ENCODE measurements at regions not wholly inside any gene's neighbourhood (a gene's known extent, or its start where the extent isn't known, plus 50 kb on each side); places are given as distances from the start of the nearest gene placed in this dataset.

- no peak for TF ChIP-seq CTCF (IDR thresholded peaks at IDR 0.05; ENCODE audit: control extremely low read depth, extremely low read depth)
- Histone ChIP-seq H3K4me3 (no peak overlapping the region), H3K9ac (ENCODE audit: insufficient read depth in 1 of 2, low read length in 2 of 2) (no peak overlapping the region), H3K36me3 (ENCODE audit: control insufficient read depth in 4 of 4, insufficient read depth in 4 of 4, low read length in 4 of 4) (no peaks in the 10 kb centered on the region), H3K27me3 (ENCODE audit: control insufficient read depth in 3 of 3, insufficient read depth in 3 of 3, low read length in 2 of 3) (no peaks in the 10 kb centered on the region), H3K4me1 (ENCODE audit: control insufficient read depth in 5 of 5, insufficient read depth in 5 of 5, low read length in 5 of 5) (peaks cover 0 to 12% (median 0%) of the 10 kb centered on the region in 5 donors), H3K9me3 (ENCODE audit: control insufficient read depth in 4 of 4, insufficient read depth in 3 of 4, low read length in 3 of 4) (no peaks in the 10 kb centered on the region), H3K27ac (ENCODE audit: low read depth in 1 of 2, low read length in 1 of 2) (no peak overlapping the region)
- ATAC-seq (ENCODE audit: insufficient read depth, low FRiP score) (no peak), DNase-seq (no peak)
- WGBS, 2 donors: 77 to 84% methylated on average over 4 of the region's 4 CpGs
Measured at GRCh38 chr13:50224534-50224933, 209.3 kb downstream of the KCNRG start.

- DNase-seq (no peak), ATAC-seq (ENCODE audit: insufficient read depth, low FRiP score) (no peak)
- no peaks in the 10 kb centered on the region for H3K9me3 ChIP-seq (ENCODE audit: control insufficient read depth in 4 of 4, insufficient read depth in 3 of 4, low read length in 3 of 4)
- H3K27ac ChIP-seq (ENCODE audit: low read depth in 1 of 2, low read length in 1 of 2): no peak overlapping the region
- H3K4me1 ChIP-seq (ENCODE audit: control insufficient read depth in 5 of 5, insufficient read depth in 5 of 5, low read length in 5 of 5): peaks cover 0 to 15% (median 6%) of the 10 kb centered on the region in 5 donors
- no peaks in the 10 kb centered on the region for H3K36me3 ChIP-seq (ENCODE audit: control insufficient read depth in 4 of 4, insufficient read depth in 4 of 4, low read length in 4 of 4)
- H3K4me3 ChIP-seq: no peak overlapping the region
- no peak for TF ChIP-seq CTCF (IDR thresholded peaks at IDR 0.05; ENCODE audit: control extremely low read depth, extremely low read depth)
- no peak overlapping the region for H3K9ac ChIP-seq (ENCODE audit: insufficient read depth in 1 of 2, low read length in 2 of 2)
- H3K27me3 ChIP-seq (ENCODE audit: control insufficient read depth in 3 of 3, insufficient read depth in 3 of 3, low read length in 2 of 3): no peaks in the 10 kb centered on the region
- WGBS, 2 donors: 92 to 95% methylated on average over 3 of the region's 3 CpGs
Measured at GRCh38 chr13:50225193-50226155, 210.2 kb downstream of the KCNRG start.

GRCh38 chr13:50226515-50227155 is 211.4 kb downstream of the KCNRG start:
- Histone ChIP-seq H3K27me3 (ENCODE audit: control insufficient read depth in 3 of 3, insufficient read depth in 3 of 3, low read length in 2 of 3) (no peaks in the 10 kb centered on the region), H3K4me3 (no peak overlapping the region), H3K27ac (ENCODE audit: low read depth in 1 of 2, low read length in 1 of 2) (no peak overlapping the region), H3K4me1 (ENCODE audit: control insufficient read depth in 5 of 5, insufficient read depth in 5 of 5, low read length in 5 of 5) (peaks cover 0 to 19% (median 7%) of the 10 kb centered on the region in 5 donors), H3K9ac (ENCODE audit: insufficient read depth in 1 of 2, low read length in 2 of 2) (no peak overlapping the region), H3K36me3 (ENCODE audit: control insufficient read depth in 4 of 4, insufficient read depth in 4 of 4, low read length in 4 of 4) (no peaks in the 10 kb centered on the region), H3K9me3 (ENCODE audit: control insufficient read depth in 4 of 4, insufficient read depth in 3 of 4, low read length in 3 of 4) (no peaks in the 10 kb centered on the region)
- DNase-seq (no peak), ATAC-seq (ENCODE audit: insufficient read depth, low FRiP score) (no peak)
- TF ChIP-seq CTCF (IDR thresholded peaks at IDR 0.05; ENCODE audit: control extremely low read depth, extremely low read depth): no peak

All from lung (tissue), 11 donors.